ENCODE measurements at regions not wholly inside any gene's neighbourhood (a gene's known extent, or its start where the extent isn't known, plus 50 kb on each side); places are given as distances from the start of the nearest gene placed in this dataset.

DNA sequence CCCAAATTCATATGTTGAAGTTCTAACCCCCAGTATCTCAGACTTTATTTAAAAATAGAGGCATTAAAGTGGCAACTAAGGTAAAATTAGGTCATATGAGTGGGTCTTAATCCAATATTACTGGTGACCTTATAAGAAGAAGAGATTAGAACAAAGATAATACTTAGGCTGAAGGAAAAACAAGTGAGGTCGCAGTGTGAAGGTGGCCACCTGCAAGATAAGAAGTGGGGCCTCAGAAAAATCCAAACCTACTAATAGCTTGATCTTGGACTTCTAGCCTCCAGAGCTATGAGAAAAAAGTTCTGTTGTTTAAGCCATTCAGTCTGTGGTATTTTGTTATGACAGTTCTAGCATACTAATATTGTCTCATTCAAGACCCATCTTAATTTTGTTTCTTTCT, 159.9 kb upstream of the PEX5L start:
- peaks cover 15% of the 10 kb centered on the region for H3K27me3 Mint-ChIP-seq (ENCODE audit: insufficient read depth, unreplicated experiment)
- H3K9me3 Mint-ChIP-seq (ENCODE audit: unreplicated experiment), result no peaks in the 10 kb centered on the region
- no TSS peak for BruUV-seq (replicated peaks)
- no peaks in the 10 kb centered on the region for H3K36me3 ChIP-seq (ENCODE audit: control insufficient read depth, insufficient read depth, low read length)
- no peaks in the 10 kb centered on the region for H3K27me3 ChIP-seq (replicated peaks; ENCODE audit: control insufficient read depth, insufficient read depth, low read length)
- no peaks in the 10 kb centered on the region for H3K36me3 Mint-ChIP-seq (ENCODE audit: insufficient read depth, unreplicated experiment)
- H3K4me3 ChIP-seq (ENCODE audit: low read depth, low read length), result no peak overlapping the region
- no peaks in the 10 kb centered on the region for H3K4me1 ChIP-seq
- DNase-seq, result no peak
- H3K4me1 Mint-ChIP-seq (ENCODE audit: low read depth, unreplicated experiment), result no peaks in the 10 kb centered on the region
- no peak overlapping the region for H3K4me3 Mint-ChIP-seq (ENCODE audit: unreplicated experiment)
- TF ChIP-seq, protein P1, sequence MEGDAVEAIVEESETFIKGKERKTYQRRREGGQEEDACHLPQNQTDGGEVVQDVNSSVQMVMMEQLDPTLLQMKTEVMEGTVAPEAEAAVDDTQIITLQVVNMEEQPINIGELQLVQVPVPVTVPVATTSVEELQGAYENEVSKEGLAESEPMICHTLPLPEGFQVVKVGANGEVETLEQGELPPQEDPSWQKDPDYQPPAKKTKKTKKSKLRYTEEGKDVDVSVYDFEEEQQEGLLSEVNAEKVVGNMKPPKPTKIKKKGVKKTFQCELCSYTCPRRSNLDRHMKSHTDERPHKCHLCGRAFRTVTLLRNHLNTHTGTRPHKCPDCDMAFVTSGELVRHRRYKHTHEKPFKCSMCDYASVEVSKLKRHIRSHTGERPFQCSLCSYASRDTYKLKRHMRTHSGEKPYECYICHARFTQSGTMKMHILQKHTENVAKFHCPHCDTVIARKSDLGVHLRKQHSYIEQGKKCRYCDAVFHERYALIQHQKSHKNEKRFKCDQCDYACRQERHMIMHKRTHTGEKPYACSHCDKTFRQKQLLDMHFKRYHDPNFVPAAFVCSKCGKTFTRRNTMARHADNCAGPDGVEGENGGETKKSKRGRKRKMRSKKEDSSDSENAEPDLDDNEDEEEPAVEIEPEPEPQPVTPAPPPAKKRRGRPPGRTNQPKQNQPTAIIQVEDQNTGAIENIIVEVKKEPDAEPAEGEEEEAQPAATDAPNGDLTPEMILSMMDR (IDR thresholded peaks at IDR 0.05; ENCODE audit: insufficient read depth in 1 of 2, low read depth in 1 of 2, low read length in 1 of 2, severe bottlenecking in 1 of 2, unreplicated experiment in 1 of 2), result no peak
- POLR2A ChIA-PET, result no interaction called here
- CTCF ChIA-PET, result no interaction called here
- H3K9me3 ChIP-seq, result no peaks in the 10 kb centered on the region
- no peak overlapping the region for H3K27ac Mint-ChIP-seq (ENCODE audit: unreplicated experiment)
- intact Hi-C loops (cut with micrococcal nuclease; ENCODE audit: unreplicated experiment), result no loop called here

DNA sequence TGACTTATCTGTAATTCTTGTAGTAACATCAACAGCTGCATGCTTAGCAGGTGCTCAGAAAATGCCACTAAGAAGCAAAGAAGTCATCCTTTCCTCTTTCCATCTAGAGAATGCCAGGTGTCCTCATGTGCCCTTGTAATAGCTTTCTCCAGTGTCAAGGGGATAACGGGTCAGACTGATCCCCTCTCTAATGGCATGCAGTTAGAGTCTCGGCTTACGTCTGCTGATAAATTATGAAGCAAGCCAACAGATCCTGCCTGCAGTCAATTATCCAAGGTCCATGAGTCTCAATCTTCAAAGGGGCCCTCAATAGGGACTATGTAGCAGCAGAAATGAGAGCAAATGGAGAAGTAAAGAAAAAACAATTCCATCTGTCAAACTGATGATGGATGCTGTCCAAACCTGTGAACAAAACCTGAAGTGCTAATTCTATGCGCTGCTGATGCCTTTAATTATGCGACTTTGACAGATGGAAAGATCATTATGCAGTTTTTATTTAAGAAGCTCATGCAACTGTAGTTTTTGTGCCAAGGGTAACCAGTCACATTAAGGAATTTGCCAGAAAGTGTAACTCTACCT, 162.8 kb upstream of the PEX5L start:
- H3K4me3 Mint-ChIP-seq (ENCODE audit: unreplicated experiment), result no peak overlapping the region
- intact Hi-C loops (cut with micrococcal nuclease; ENCODE audit: unreplicated experiment), result no loop called here
- Histone ChIP-seq H3K36me3 (ENCODE audit: control insufficient read depth, insufficient read depth, low read length) (no peaks in the 10 kb centered on the region), H3K27me3 (replicated peaks; ENCODE audit: control insufficient read depth, insufficient read depth, low read length) (no peaks in the 10 kb centered on the region), H3K4me3 (ENCODE audit: low read depth, low read length) (no peak overlapping the region), H3K4me1 (no peaks in the 10 kb centered on the region), H3K9me3 (no peaks in the 10 kb centered on the region)
- peaks cover 10% of the 10 kb centered on the region for H3K27me3 Mint-ChIP-seq (ENCODE audit: insufficient read depth, unreplicated experiment)
- BruUV-seq (replicated peaks), result no TSS peak
- no peak for DNase-seq
- H3K4me1 Mint-ChIP-seq (ENCODE audit: low read depth, unreplicated experiment), result no peaks in the 10 kb centered on the region
- H3K27ac Mint-ChIP-seq (ENCODE audit: unreplicated experiment), result no peak overlapping the region
- TF ChIP-seq, protein P1 (IDR thresholded peaks at IDR 0.05; ENCODE audit: insufficient read depth in 1 of 2, low read depth in 1 of 2, low read length in 1 of 2, severe bottlenecking in 1 of 2, unreplicated experiment in 1 of 2), result no peak
- CTCF ChIA-PET, result no interaction called here
- H3K9me3 Mint-ChIP-seq (ENCODE audit: unreplicated experiment), result no peaks in the 10 kb centered on the region
- no peaks in the 10 kb centered on the region for H3K36me3 Mint-ChIP-seq (ENCODE audit: insufficient read depth, unreplicated experiment)
- POLR2A ChIA-PET, result no interaction called here

DNA sequence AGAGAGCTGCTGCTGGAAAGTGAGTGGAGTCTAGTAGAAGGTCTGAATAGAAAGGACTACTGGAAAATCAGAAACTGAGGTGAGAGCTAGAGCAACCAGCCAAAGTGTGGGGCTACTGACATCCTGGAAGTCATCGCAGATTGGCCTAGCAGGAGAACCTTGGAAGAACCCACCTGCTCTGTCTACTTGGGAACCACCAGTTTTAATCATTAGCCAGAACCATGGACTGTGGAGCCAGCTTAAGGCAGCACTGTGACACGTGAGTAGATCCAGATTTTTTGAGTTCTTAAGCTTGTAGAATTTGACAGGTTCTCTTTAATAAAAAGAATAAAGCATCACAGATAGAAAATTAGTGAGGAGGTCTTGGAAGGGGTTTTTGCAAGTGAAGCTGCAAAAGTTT, 179.1 kb upstream of the PEX5L start:
- Mint-ChIP-seq H3K27me3 (ENCODE audit: insufficient read depth, unreplicated experiment) (no peaks in the 10 kb centered on the region), H3K27ac (ENCODE audit: unreplicated experiment) (no peak overlapping the region), H3K9me3 (ENCODE audit: unreplicated experiment) (no peaks in the 10 kb centered on the region), H3K4me3 (ENCODE audit: unreplicated experiment) (no peak overlapping the region), H3K4me1 (ENCODE audit: low read depth, unreplicated experiment) (no peaks in the 10 kb centered on the region), H3K36me3 (ENCODE audit: insufficient read depth, unreplicated experiment) (no peaks in the 10 kb centered on the region)
- ChIA-PET CTCF (no interaction called here), POLR2A (no interaction called here)
- no peaks in the 10 kb centered on the region for H3K4me1 ChIP-seq
- 0 out of 2 replicates have a peak, but pooled peaks cover 1% of the 10 kb centered on the region for H3K9me3 ChIP-seq
- BruUV-seq (replicated peaks), result no TSS peak
- no peaks in the 10 kb centered on the region for H3K36me3 ChIP-seq (ENCODE audit: control insufficient read depth, insufficient read depth, low read length)
- H3K4me3 ChIP-seq (ENCODE audit: low read depth, low read length), result no peak overlapping the region
- no peaks in the 10 kb centered on the region for H3K27me3 ChIP-seq (replicated peaks; ENCODE audit: control insufficient read depth, insufficient read depth, low read length)
- TF ChIP-seq, protein P1 (IDR thresholded peaks at IDR 0.05; ENCODE audit: insufficient read depth in 1 of 2, low read depth in 1 of 2, low read length in 1 of 2, severe bottlenecking in 1 of 2, unreplicated experiment in 1 of 2), result no peak
- intact Hi-C loops (cut with micrococcal nuclease; ENCODE audit: unreplicated experiment), result no loop called here
- DNase-seq, result no peak

All from Caco-2 (cell line).